Neural cell (in vitro differentiated cells): ENCODE measurements at regions not wholly inside any gene's neighbourhood (a gene's known extent, or its start where the extent isn't known, plus 50 kb on each side); places are given as distances from the start of the nearest gene placed in this dataset.

ENCODE experiments used
- H2AFZ ChIP-seq: fragments of 200-600, 300-800 bp; sonication (generic), shearing (Covaris generic); 2 replicates; pipeline ENCODE4 v1.6.0; 2014; ENCODE audit warnings: low read depth, mild to moderate bottlenecking, antibody characterized with exemption, low read length, moderate library complexity
- H3F3A ChIP-seq: fragments of 200-600 bp; shearing (Covaris generic); 2 replicates; pipeline ENCODE4 v1.6.1; 2016; ENCODE audit warnings: mild to moderate bottlenecking, moderate library complexity, mixed read lengths, antibody characterized with exemption, low read length; ENCODE audit not compliant: insufficient read depth, poor library complexity, severe bottlenecking
- H3K27ac ChIP-seq: fragments of 200-600, 300-800 bp; sonication (generic), shearing (Covaris generic); 2 replicates; pipeline ENCODE4 v1.5.1; 2014; ENCODE audit warnings: mild to moderate bottlenecking, low read length, moderate library complexity
- H3K27me3 ChIP-seq: fragments of 300-800, 200-600 bp; sonication (generic), shearing (Covaris generic); 2 replicates; pipeline ENCODE4 v1.6.0; 2014; ENCODE audit warnings: mild to moderate bottlenecking, low read depth, low read length, moderate library complexity; ENCODE audit not compliant: insufficient read depth
- H3K36me3 ChIP-seq: fragments of 300-800, 200-600 bp; sonication (generic), shearing (Covaris generic); 2 replicates; pipeline ENCODE4 v1.5.1; 2014; ENCODE audit warnings: mild to moderate bottlenecking, antibody characterized with exemption, low read length, moderate library complexity; ENCODE audit not compliant: insufficient read depth
- H3K4me2 ChIP-seq: fragments of 300-800, 200-600 bp; sonication (generic), shearing (Covaris generic); 2 replicates; pipeline ENCODE4 v1.6.0; 2014; ENCODE audit warnings: mild to moderate bottlenecking, low read length
- H3K4me3 ChIP-seq: fragments of 300-800, 200-600 bp; sonication (generic), shearing (Covaris generic); 2 replicates; pipeline ENCODE4 v1.5.1; 2014; ENCODE audit warnings: mild to moderate bottlenecking, low read length, moderate library complexity
- H3K79me2 ChIP-seq: fragments of 200-600 bp; shearing (Covaris generic); replicated peaks from 2 replicates; pipeline ENCODE4 v1.6.0; 2014; ENCODE audit warnings: mild to moderate bottlenecking, low read length, moderate library complexity; ENCODE audit not compliant: insufficient read depth
- H3K9ac ChIP-seq: fragments of 300-800, 200-600 bp; sonication (generic), shearing (Covaris generic); 2 replicates; pipeline ENCODE4 v1.6.1; 2016; ENCODE audit warnings: mild to moderate bottlenecking, low read length, mixed read lengths
- H3K9me2 ChIP-seq: fragments of 200-600 bp; shearing (Covaris generic); 2 replicates; pipeline ENCODE4 v1.6.1; 2016; ENCODE audit warnings: mild to moderate bottlenecking, low read length, mixed read lengths; ENCODE audit not compliant: insufficient read depth
- H3K9me3 ChIP-seq: fragments of 200-600, 300-800 bp; sonication (generic), shearing (Covaris generic); 2 replicates; pipeline ENCODE4 v1.6.1; 2016; ENCODE audit warnings: mild to moderate bottlenecking, mixed run types, low read length, moderate library complexity, mixed read lengths
- H4K20me1 ChIP-seq: fragments of 200-600 bp; shearing (Covaris generic); 2 replicates; pipeline ENCODE4 v1.6.1; 2016; ENCODE audit warnings: mild to moderate bottlenecking, mixed run types; ENCODE audit not compliant: insufficient read depth
- CTCF ChIP-seq: fragments of 450-650 bp; IDR thresholded peaks from 2 replicates; pipeline ENCODE4 v1.5.1; 2014; ENCODE audit warnings: antibody characterized with exemption, mild to moderate bottlenecking, moderate library complexity; ENCODE audit not compliant: poor library complexity, severe bottlenecking
- EP300 ChIP-seq: fragments of 450-650 bp; conservative IDR thresholded peaks from 2 replicates; pipeline ENCODE4 v1.6.1; 2014; ENCODE audit warnings: antibody characterized with exemption, mild to moderate bottlenecking, moderate library complexity; ENCODE audit not compliant: poor library complexity, severe bottlenecking
- EZH2 ChIP-seq: fragments of 200-600, 300-800 bp; shearing (Covaris generic), sonication (generic); IDR thresholded peaks from 2 replicates; pipeline ENCODE4 v1.6.1; 2014; ENCODE audit warnings: antibody characterized with exemption, low read length, borderline replicate concordance, mild to moderate bottlenecking; ENCODE audit not compliant: insufficient read depth, poor library complexity, severe bottlenecking
- MXI1 ChIP-seq: fragments of 450-650 bp; conservative IDR thresholded peaks from 2 replicates; pipeline ENCODE4 v1.6.1; 2014; ENCODE audit warnings: antibody characterized with exemption, mild to moderate bottlenecking; ENCODE audit not compliant: poor library complexity, severe bottlenecking
- POLR2AphosphoS5 ChIP-seq: IDR thresholded peaks from 2 replicates; pipeline ENCODE4 v1.6.1; 2012
- RAD21 ChIP-seq: fragments of 450-650 bp; conservative IDR thresholded peaks from 2 replicates; pipeline ENCODE4 v1.6.1; 2014; ENCODE audit warnings: antibody characterized with exemption, mild to moderate bottlenecking, moderate library complexity
- REST ChIP-seq: IDR thresholded peaks from 2 replicates; pipeline ENCODE4 v1.6.1; 2012; ENCODE audit warnings: borderline replicate concordance
- SMC3 ChIP-seq: fragments of 450-650 bp; conservative IDR thresholded peaks from 2 replicates; pipeline ENCODE4 v1.6.1; 2014; ENCODE audit warnings: antibody characterized with exemption, mild to moderate bottlenecking, moderate library complexity; ENCODE audit not compliant: poor library complexity
- TAF1 ChIP-seq: IDR thresholded peaks from 2 replicates; pipeline ENCODE4 v1.6.1; 2012; ENCODE audit warnings: low read depth

GRCh38 chr2:437756-438393 lies 150.0 kb upstream of the ALKAL2 start:
- no peaks in the 10 kb centered on the region for H3K9me3 ChIP-seq
- H3F3A ChIP-seq: no peaks in the 10 kb centered on the region
- H3K4me3 ChIP-seq: no peak overlapping the region
- no peak overlapping the region for H3K9ac ChIP-seq
- TF ChIP-seq REST (no peak), TAF1 (no peak), POLR2AphosphoS5 (no peak), RAD21 (no peak), EZH2 (no peak), EP300 (no peak), SMC3 (no peak)
- H2AFZ ChIP-seq: no peak overlapping the region
- H3K27me3 ChIP-seq: no peaks in the 10 kb centered on the region
- no peaks in the 10 kb centered on the region for H3K79me2 ChIP-seq
- H3K9me2 ChIP-seq: no peaks in the 10 kb centered on the region
- no peaks in the 10 kb centered on the region for H4K20me1 ChIP-seq
- H3K4me2 ChIP-seq: no peak overlapping the region
- H3K36me3 ChIP-seq: no peaks in the 10 kb centered on the region
- no peak overlapping the region for H3K27ac ChIP-seq

GRCh38 chr2:437180-437579 lies 149.3 kb upstream of the ALKAL2 start:
- no peak overlapping the region for H3K27ac ChIP-seq
- no peaks in the 10 kb centered on the region for H4K20me1 ChIP-seq
- H3K4me3 ChIP-seq: no peak overlapping the region
- no peak overlapping the region for H3K9ac ChIP-seq
- no peaks in the 10 kb centered on the region for H3K9me3 ChIP-seq
- no peak overlapping the region for H3K4me2 ChIP-seq
- no peaks in the 10 kb centered on the region for H3K27me3 ChIP-seq
- no peaks in the 10 kb centered on the region for H3K36me3 ChIP-seq
- H3F3A ChIP-seq: no peaks in the 10 kb centered on the region
- H3K9me2 ChIP-seq: no peaks in the 10 kb centered on the region
- H2AFZ ChIP-seq: no peak overlapping the region
- no peaks in the 10 kb centered on the region for H3K79me2 ChIP-seq
- no peak for TF ChIP-seq MXI1
- no peak for TF ChIP-seq SMC3
- no peak for TF ChIP-seq RAD21
- TF ChIP-seq EP300: no peak
- TF ChIP-seq EZH2: no peak
- TF ChIP-seq POLR2AphosphoS5: no peak
- TF ChIP-seq TAF1: no peak
- TF ChIP-seq REST: no peak
- TF ChIP-seq CTCF: no peak
